HG03103 (cell line): ENCODE measurements at regions not wholly inside any gene's neighbourhood (a gene's known extent, or its start where the extent isn't known, plus 50 kb on each side); places are given as distances from the start of the nearest gene placed in this dataset.
"Not testable (repeated sequence)": the region's sequence is repeated elsewhere in the genome, so short reads cannot be mapped to it uniquely, and the experiment has no call there.

ENCODE experiments used
- ATAC-seq: cut with Tn5 transposase; IDR thresholded peaks from one replicate; pipeline ENCODE4 v1.9.1; 2021; ENCODE audit warnings: low read depth; ENCODE audit not compliant: unreplicated experiment

DNA sequence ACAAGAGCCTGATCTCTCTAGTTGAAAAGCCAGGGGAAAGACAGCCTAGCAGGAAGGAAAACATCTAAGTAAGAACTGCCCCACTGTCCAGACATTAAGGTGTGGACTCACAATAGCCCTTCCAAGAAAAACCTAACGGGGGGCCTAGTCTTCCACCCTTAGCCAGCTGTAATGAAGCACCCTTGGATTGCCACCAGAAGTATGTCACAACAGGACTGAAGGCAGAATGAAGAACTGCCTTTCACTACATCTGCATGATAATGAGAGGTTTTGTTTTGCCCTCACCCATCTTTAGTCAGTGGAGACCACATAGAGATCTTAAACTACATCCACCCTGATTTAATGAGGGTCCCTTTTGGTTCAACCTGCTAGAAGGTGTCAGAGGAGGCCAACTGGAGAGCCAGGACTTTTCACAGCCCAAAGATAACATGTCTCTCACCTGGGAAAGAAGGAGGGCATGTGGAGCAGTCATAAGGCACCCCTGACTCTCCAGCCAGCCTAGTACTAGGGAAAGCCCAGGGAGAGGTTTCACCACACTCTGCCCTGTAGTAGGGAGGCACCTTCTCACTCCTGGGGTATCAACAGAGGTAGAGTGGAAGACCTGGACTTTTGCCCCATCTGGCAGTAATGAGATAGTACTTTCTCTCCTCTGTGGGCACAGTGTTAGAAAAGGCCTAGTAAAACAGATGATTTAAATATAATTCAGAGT, 1017.4 kb upstream of the MANEA start:
- ATAC-seq: no peak

DNA sequence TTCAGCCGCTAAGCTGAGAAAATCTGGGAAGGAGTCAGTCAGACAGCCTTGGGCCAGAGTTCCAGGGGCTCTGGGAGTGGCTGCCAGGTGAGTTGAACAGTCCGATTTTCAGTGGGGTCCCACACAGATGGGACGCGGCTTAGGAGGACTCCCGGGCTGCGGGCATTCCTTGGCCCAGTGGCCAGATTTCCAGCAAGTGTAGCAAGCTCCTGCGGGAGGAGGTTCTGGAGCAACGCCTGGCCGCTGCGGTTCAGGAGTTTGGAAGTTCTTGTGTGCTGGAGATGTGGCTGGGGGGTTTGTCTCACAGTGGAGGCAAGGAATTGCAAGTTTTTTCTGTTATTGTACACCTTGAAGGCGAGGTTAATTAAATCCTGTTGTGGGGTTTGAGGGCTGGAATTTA, 1020.1 kb upstream of the MANEA start:
- ATAC-seq: not testable (repeated sequence)

DNA sequence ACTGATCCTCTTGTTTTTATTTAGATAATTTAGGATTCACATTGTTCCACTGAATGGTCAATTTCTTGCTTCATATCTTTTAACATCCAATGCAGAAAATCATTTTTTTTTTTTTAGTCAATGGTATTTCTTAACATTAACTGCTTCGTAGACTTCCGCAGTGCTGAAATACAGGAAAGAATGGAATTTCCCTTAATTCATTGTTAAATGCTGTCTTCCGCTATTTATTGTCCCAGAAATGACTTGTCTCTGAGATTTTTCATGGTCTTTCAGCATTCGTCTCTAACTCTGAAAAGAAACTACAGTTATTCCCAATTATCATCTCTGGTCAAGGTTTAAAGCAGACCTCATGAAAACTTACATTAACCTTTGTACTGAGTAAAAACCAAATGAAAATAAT, 1029.1 kb upstream of the MANEA start:
- ATAC-seq: no peak

DNA sequence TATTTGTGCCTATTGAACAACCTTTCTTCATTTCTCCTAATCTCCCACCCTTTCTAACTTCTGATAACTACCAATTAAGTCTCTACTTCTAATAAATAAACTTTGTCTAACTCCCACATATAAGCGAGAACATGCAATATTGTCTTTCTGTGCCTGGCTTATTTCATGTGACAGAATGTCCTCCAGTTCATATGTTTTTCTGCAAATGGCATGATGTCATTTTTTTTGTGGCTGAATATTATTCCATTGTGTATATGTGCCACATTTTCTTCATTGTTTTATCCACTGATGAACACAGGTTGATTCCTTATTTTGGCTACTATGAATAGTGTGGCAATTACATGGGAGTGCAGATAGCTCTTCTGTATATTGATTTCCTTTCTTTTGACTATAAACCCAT, 1041.5 kb upstream of the MANEA start:
- ATAC-seq: no peak

DNA sequence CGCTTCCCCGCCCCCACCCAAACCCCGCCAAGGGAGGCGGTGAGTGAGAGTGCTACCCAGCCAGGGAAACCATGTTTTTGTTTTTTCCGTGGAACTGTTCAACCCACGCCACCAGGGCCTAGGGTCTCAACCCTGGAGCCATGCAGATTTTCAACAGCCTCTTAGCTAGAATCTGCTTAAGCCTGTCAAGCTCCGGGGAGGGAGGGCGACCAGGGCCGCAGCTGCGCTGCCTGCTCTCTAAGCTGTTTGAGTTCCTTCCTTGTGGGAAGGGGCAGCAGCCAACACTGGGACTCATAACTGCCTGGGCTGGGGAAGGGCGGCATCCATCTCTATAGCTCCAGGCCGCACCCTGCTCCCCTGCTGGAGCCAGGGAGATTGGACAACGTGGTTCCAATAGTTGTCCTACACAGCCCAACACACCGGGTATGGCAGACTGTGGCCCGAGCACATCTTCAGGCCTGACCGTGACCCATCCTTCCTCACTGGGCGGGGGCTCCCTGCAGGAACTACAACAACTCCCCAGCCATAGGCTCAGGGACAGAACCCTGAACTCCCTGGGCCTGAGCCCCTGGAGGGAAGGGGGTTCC, 1065.7 kb upstream of the MANEA start:
- ATAC-seq: no peak

DNA sequence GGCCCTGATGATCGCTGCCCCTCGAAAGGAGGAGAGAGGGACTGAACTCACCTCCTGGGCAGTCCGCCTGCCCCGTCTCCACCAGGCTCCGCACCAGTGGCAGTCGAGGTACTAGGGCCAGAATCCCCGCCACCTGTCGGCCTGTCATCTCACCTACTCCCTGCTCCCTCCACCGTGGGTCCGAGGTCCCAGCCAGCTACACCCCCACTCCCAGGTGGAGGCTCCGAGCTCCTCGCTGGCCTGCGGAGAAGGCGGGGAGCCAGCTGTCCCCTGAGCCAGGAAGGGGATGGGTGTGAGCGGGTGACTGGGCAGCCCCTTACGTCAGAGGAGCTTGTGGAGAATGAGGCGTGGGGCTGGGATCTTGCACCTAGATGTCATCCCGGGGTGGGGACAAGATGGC, 1066.5 kb upstream of the MANEA start:
- ATAC-seq: no peak

DNA sequence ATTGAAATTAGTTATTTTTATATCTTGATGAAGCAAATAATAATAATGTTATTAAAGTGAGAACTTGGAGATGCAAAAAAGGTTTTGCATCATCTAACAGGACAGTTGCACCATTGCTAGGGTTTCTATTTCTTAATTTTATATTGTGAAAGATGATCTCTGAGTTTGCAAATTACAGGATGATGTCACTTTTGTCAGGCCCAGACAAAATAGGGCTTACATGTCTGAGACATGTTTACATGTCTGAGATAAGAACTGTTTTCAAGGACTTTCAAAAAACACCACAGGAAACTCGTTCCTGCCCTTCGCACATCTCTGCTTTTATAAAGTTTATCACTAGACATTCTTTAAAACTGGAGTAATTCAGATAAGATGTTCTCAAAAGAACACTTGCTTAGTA, 1075.8 kb upstream of the MANEA start:
- no peak for ATAC-seq

DNA sequence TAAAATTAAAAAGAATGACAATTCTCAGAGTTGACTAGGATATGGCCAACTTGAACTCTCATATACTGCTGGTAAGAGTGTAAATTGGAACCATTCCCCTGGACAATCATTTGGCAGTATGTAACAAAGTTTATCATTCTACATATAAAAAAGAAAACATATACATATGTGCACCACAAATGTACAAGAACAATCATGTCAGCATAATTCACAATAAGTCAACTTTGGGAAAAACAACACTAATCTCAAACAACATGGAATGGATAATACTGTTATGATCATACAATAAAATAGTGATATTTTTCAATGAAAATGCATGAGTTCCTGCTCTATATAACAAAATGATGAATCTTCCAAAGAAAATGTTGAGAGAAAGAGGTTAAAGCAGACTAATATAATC, 1078.7 kb upstream of the EPHA7 start:
- ATAC-seq: no peak

DNA sequence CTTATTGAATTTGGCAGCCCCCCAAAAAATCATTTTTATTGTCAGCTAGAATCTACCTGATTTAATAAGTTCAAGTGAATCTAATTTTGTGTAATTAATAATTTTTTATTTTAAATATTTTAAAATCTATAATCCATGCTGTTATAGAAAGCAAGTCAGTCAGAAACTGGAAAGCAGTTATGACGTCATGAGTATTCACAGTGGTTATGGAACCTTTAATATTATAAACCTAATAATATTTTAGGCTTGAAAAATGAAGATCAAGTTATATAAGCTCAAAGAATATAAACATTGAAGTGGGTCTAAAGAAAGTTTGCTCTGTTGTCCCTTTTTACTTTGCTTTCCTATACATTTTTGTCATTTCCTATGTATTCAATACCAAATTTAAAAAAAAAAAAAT, 1075.1 kb upstream of the EPHA7 start:
- ATAC-seq: no peak

DNA sequence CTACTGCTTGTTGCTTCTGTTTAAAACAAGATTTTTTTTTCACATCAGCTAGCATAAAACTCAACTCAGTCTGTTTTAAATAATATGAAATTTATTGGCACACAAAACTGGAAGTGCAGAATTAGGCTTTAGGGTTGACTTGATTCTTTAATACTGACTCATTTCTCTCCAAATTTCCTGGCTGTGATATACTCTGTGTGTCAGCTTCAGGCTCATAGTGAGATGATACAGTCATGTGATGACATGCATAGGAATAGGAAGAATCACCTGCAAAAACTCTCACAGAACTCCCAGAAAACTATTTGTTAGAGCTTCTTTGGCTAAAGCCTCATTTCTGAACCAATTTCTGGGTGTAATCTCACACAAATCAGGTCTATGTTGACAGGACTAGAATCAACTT, 1068.0 kb upstream of the EPHA7 start:
- ATAC-seq: no peak

DNA sequence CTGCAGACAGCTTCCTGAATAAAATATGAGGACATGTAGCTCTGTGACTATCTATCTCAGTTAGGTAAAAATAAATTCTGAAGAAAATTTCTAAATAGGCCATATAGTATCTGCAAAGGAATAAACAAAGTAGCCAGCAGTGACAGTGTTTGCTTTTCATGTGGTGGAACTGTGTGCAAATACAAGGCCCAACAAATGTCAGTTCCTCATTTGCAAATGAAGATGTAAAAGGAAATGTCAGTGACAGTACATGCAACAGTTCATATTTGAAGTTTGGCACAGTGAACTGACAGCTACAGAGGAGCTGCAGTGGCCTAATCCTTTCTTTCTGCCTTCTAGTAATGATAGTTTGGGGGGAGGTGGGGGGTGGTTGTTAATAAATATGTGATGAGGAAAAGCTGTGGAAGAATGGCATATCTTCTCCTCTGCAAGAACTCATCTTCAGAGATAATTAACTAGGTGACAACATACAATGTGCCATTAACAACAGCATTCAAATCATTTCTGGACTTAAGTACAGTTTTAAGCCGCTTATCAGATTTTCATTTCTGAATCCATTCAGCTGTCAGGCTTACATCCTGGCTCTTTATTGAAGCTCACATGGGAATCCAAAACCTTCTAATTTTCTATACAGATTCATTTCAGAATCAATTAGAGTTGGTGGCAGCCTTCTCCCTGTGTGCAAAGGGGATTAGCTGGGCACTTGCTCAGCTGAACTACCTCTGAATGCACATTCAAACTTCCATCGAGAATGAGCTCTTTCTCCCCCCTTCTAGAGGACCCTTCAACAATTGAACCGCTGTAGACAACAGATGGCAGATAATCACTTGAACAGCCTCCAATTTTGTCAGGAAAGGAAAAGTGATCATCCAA, 1059.0 kb upstream of the EPHA7 start:
- ATAC-seq: no peak

DNA sequence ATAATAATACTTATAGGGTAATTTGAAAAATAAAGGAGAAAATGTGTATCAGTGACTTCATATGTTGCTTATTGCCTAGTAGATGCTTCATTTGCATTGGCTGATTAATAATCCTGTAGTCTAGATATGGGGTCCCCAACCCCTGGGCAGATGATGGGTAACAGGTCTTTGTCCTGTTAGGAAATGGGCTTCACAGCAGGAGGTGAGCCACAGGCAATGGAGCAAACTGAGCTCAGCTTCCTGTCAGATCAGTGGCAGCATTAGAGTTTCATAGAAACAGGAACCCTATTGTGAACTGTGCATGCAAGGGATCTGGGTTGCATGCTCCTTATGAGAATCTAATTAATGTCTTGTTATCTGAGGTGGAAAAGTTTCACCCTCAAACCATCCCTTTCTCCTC, 1049.5 kb upstream of the EPHA7 start:
- ATAC-seq: no peak

DNA sequence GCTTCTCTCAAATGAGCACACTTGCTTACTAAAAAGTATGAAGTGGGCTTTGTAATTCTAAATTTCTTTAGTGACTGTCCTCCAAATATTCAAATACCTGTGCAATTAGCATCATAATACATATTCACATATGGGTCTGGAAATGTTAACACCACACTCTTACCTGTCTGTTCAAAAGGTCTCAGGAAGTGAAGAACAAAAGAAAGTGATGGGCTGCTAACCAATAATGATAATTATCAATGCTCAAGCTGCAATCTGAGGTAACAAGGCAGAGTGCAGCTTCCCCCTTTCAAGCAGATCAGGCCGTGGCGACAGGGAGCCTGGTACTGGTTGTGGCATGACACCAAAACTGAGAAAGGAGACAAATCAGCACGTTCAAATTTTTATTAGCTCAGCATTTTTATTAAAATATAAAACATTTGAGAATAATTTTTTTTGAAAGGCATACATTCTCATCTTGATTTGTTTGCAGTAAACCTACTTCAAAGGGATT, 1044.7 kb upstream of the EPHA7 start:
- ATAC-seq: no peak

DNA sequence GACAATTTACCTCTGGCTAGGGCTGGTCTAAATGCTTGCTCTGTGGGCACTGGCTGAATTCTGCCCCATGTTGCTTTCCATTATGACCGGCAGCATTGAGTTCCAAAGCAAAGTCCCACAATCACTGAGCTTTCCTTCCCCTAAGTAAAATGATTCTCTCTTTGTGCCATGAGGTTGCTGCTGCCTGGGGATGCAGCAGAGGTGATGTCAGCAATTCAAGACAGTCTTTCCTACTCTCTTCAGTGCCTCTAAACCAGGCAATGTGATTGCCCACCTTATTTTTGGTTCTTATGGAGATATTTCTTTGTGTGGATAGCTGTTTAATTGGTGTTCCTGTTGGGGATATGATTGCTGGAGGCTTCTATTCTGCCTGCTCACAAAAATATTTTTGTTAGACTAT, 1043.9 kb upstream of the EPHA7 start:
- ATAC-seq: no peak

DNA sequence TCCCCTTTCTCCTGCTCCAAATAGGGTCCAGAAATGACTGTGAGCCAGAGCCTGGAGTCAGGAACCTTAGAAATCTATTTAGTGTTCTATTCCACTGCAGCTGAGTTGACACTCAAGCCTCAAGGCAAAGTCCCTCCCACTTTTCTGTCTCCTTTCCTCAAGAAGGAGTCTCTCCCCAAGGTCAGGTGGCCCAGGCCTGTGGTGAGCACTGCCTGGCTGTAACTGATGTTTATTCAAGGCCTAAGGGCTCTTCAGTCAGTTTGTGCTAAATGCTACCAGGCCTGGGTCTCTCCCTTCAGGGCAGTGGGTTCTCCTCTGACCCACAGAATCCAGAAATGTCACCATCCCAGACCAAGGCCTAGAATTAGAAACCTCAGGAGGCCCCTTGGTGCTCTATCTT, 1042.9 kb upstream of the EPHA7 start:
- ATAC-seq: no peak

DNA sequence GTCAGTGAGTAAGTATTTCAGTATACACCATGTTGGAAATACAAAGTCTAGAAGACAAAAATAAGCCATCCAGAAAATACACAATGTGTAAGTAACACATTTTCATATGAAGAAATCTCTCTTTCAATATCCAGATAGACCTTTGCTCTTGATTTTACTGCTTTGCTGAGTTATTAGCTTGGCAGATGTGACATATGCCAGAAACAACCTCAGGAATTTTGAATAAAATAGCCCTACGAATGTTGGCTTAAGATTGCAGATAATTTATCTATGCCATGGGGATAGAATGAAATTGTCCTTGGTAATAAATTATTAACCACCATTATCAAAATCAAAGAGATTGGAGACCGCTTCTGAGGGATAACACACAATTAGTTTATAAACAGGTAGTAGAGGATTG, 1036.9 kb upstream of the EPHA7 start:
- no peak for ATAC-seq

DNA sequence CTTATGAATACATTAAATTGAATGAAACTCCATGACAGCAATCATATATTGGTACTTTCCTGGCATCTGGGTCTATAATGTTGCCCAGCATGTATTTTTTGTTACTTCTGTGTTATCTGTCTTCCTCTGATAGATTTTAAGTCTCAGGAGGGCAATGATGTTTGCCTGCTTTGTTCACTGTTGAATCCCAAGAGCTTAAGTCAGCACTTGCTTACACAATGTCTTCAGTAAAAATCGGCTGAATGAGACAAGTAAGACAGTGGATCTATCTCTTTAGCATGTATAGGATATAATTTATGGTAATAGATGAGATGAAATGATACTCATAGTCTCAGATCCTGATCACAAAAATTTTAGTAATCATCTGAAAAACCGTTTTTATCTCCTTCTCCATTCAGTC, 1034.9 kb upstream of the EPHA7 start:
- no peak for ATAC-seq

DNA sequence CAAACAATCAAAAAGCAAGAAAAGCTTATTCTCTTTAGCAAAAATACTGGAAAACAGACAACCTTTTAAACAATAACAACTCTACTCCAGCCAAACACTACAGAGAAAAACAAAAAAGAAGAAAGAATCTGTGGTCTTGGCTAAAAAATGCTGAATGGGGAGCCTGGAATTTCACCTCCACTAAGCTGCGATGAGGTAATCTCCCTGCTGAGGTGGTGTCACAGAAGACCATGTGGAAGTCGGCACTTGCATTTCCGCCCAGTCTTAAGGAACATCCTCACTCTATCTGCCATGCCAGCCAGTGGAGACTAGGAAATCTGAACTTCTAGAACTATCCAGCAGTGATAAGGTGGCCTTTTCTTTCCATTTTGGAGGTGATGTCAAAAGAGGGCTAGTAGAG, 1026.8 kb upstream of the EPHA7 start:
- ATAC-seq: no peak

DNA sequence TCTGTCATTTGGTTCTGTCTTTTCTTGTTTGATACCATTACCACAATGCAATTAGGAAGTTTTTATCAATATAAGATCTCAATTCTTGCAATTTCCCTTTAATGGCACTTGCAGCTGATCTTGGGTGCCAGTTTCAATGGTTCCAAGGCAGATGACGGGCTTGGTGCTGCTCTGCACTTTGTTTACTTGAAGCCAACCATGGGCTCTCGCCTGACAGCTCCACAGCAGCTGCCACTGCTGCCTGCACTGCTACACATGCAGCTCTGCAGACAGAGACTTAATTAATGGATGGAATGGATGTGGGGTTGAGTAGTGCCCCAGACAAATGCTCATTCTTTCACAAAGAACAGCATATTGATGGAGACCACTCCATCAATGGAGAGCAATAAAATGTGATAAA, 1024.3 kb upstream of the EPHA7 start:
- ATAC-seq: no peak

DNA sequence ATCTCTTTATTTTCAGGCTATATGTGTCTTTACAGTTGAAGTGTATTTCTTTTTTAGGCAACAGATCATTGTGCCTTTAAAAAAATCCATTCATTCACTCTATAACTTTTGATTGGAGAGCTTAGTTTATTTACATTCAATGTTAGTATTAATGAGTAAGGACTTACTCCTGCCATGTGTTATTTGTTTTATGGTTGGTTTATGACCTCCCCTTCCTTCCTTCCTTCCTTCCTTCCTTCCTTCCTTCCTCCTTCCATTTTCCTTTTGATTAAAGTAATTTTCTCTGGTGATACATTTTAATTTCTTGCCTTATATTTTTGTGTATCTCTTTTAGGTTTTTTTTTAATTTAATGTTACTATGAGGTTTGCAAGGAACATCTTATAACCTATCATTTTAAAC, 1005.3 kb upstream of the EPHA7 start:
- no peak for ATAC-seq

DNA sequence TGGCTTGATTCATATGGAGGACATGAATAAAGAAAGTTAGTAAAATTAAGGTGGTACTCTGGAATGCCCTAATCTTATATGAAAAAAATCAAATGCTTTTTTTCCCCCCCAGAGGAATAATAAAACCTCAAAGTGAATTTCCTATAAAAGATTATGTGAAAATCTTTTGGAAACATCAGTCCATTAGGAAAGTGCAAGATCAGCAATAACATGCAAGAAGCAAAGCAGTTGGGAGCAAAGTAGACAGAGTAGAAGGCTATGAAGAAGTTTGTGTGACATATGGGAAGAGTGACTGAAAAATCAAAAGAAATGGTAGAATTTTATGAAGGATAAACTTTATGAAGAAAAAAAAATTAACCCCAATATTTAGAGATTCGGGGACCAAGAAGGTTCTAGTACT, 998.0 kb upstream of the EPHA7 start:
- no peak for ATAC-seq

DNA sequence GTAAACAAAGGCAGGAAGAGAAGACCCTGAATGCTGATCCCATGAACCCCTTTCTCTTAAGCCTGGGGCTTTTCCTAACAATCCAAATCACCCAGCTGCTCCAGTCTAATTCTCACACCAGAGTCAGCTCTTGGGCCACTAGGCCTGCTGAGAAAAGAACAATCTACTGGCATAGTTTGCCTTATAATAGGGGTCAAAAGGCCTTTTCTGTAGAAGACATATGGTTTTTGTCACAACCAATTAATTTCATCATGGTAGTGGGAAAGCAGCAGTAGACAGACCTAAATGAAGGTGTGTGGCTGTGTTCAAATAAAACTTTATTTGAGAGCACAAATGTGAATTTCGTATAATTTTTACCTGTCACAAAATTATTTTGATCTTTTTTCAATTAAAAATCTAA, 994.7 kb upstream of the EPHA7 start:
- no peak for ATAC-seq
